SU-DHL-6 (cell line): ENCODE measurements at regions not wholly inside any gene's neighbourhood (a gene's known extent, or its start where the extent isn't known, plus 50 kb on each side); places are given as distances from the start of the nearest gene placed in this dataset.

Source experiments
- H2AFZ ChIP-seq: fragments of 200-600 bp; sonication (generic); 2 replicates; pipeline ENCODE4 v1.6.1; 2014; ENCODE audit warnings: low read depth, mild to moderate bottlenecking, moderate library complexity, mixed read lengths, antibody characterized with exemption, low read length; ENCODE audit not compliant: severe bottlenecking
- H3F3A ChIP-seq: fragments of 200-600 bp; shearing (Covaris generic); 2 replicates; pipeline ENCODE4 v1.6.0; 2016; ENCODE audit warnings: antibody characterized with exemption, mild to moderate bottlenecking; ENCODE audit not compliant: insufficient read depth
- H3K27ac ChIP-seq: fragments of 200-600 bp; sonication (generic); 2 replicates; pipeline ENCODE4 v1.5.1; 2016; ENCODE audit warnings: low read depth, mild to moderate bottlenecking, low read length, moderate library complexity, mixed read lengths
- H3K27me3 ChIP-seq: fragments of 200-600 bp; sonication (generic), shearing (Covaris generic); 2 replicates; pipeline ENCODE4 v1.6.0; 2014; ENCODE audit warnings: mild to moderate bottlenecking, low read length
- H3K36me3 ChIP-seq: fragments of 200-600 bp; sonication (generic); 2 replicates; pipeline ENCODE4 v1.6.1; 2014; ENCODE audit warnings: mild to moderate bottlenecking, low read length, mixed read lengths
- H3K4me2 ChIP-seq: fragments of 300-600, 200-600 bp; shearing (Covaris generic), sonication (generic); 2 replicates; pipeline ENCODE4 v1.6.0; 2014; ENCODE audit warnings: low read length, low read depth, mild to moderate bottlenecking; ENCODE audit not compliant: poor library complexity, severe bottlenecking
- H3K4me3 ChIP-seq: fragments of 200-600 bp; sonication (generic); 2 replicates; pipeline ENCODE4 v1.5.1; 2014; ENCODE audit warnings: antibody characterized with exemption, low read length, mild to moderate bottlenecking, mixed read lengths; ENCODE audit not compliant: insufficient read depth, poor library complexity, severe bottlenecking
- H3K79me2 ChIP-seq: fragments of 200-600 bp; sonication (generic); 2 replicates; pipeline ENCODE4 v1.6.1; 2014; ENCODE audit warnings: mild to moderate bottlenecking, low read length, moderate library complexity; ENCODE audit not compliant: insufficient read depth
- H3K9ac ChIP-seq: fragments of 200-600 bp; sonication (generic); 2 replicates; pipeline ENCODE4 v1.7.0; 2014; ENCODE audit warnings: mild to moderate bottlenecking, low read length
- H3K9me2 ChIP-seq: fragments of 200-600 bp; sonication (generic); replicated peaks from 2 replicates; pipeline ENCODE4 v1.6.1; 2014; ENCODE audit warnings: low read length; ENCODE audit not compliant: insufficient read depth
- H3K9me3 ChIP-seq: fragments of 200-600 bp; sonication (generic); 2 replicates; pipeline ENCODE4 v1.6.1; 2014; ENCODE audit warnings: low read length, mixed read lengths; ENCODE audit not compliant: insufficient read depth
- H4K20me1 ChIP-seq: fragments of 200-600 bp; sonication (generic); 2 replicates; pipeline ENCODE4 v1.6.1; 2014; ENCODE audit warnings: low read depth, mild to moderate bottlenecking, antibody characterized with exemption, low read length, moderate library complexity, mixed read lengths
- CTCF ChIP-seq: fragments of 200-600 bp; sonication (generic); IDR thresholded peaks from one replicate; pipeline ENCODE4 v1.5.1; 2017; ENCODE audit warnings: antibody characterized with exemption, mild to moderate bottlenecking, low read length, moderate library complexity; ENCODE audit not compliant: insufficient read depth, poor library complexity, severe bottlenecking
- EZH2phosphoT487 ChIP-seq: fragments of 200-600 bp; sonication (generic), shearing (Covaris generic); conservative IDR thresholded peaks from 2 replicates; pipeline ENCODE4 v1.6.1; 2018; ENCODE audit warnings: mild to moderate bottlenecking, antibody characterized with exemption, low read length, moderate library complexity, mixed read lengths

- H3K27me3 ChIP-seq = no peaks in the 10 kb centered on the region
- H3K9ac ChIP-seq = no peak overlapping the region
- H4K20me1 ChIP-seq = no peaks in the 10 kb centered on the region
- no peaks in the 10 kb centered on the region for H3K36me3 ChIP-seq
- no peak overlapping the region for H2AFZ ChIP-seq
- H3K9me2 ChIP-seq = no peaks in the 10 kb centered on the region
- no peaks in the 10 kb centered on the region for H3K79me2 ChIP-seq
- H3F3A ChIP-seq = no peaks in the 10 kb centered on the region
- H3K4me3 ChIP-seq = no peak overlapping the region
- no peak overlapping the region for H3K27ac ChIP-seq
- H3K4me2 ChIP-seq = no peak overlapping the region
- no peaks in the 10 kb centered on the region for H3K9me3 ChIP-seq
- TF ChIP-seq EZH2phosphoT487 = no peak
- TF ChIP-seq CTCF = no peak
These were observed 386.6 kb downstream of the MATN1 start for GRCh38 chr1:30336550-30337323.

- TF ChIP-seq EZH2phosphoT487 (no peak), CTCF (no peak)
- no peaks in the 10 kb centered on the region for H3F3A ChIP-seq
These were observed 387.4 kb downstream of the MATN1 start for GRCh38 chr1:30335997-30336390.

GRCh38 chr1:30335389-30335996, 387.9 kb downstream of the MATN1 start:
- no peaks in the 10 kb centered on the region for H4K20me1 ChIP-seq
- H3F3A ChIP-seq = no peaks in the 10 kb centered on the region
- H3K9ac ChIP-seq = no peak overlapping the region
- no peak for TF ChIP-seq CTCF
- TF ChIP-seq EZH2phosphoT487 = no peak
- 0 out of 2 replicates have a peak, but pooled peaks cover 3% of the 10 kb centered on the region for H3K27me3 ChIP-seq
- H3K36me3 ChIP-seq = no peaks in the 10 kb centered on the region
- no peaks in the 10 kb centered on the region for H3K79me2 ChIP-seq
- H2AFZ ChIP-seq = no peak overlapping the region
- H3K9me2 ChIP-seq = no peaks in the 10 kb centered on the region
- no peak overlapping the region for H3K27ac ChIP-seq
- no peak overlapping the region for H3K4me2 ChIP-seq
- H3K4me3 ChIP-seq = no peak overlapping the region
- H3K9me3 ChIP-seq = no peaks in the 10 kb centered on the region

More at GRCh38 chr1:30335997-30336390, 387.4 kb downstream of the MATN1 start:
- Histone ChIP-seq H3K27ac (no peak overlapping the region), H3K9me2 (no peaks in the 10 kb centered on the region), H2AFZ (no peak overlapping the region), H3K36me3 (no peaks in the 10 kb centered on the region), H3K4me2 (no peak overlapping the region), H3K9me3 (no peaks in the 10 kb centered on the region), H3K9ac (no peak overlapping the region), H4K20me1 (no peaks in the 10 kb centered on the region), H3K27me3 (0 out of 2 replicates have a peak, but pooled peaks cover 3% of the 10 kb centered on the region), H3K4me3 (no peak overlapping the region), H3K79me2 (no peaks in the 10 kb centered on the region)
